H9 (cell line): ENCODE measurements at regions not wholly inside any gene's neighbourhood (a gene's known extent, or its start where the extent isn't known, plus 50 kb on each side); places are given as distances from the start of the nearest gene placed in this dataset.

ENCODE experiments used
- DNase-seq: peaks from one replicate; pipeline ENCODE4 v3.0.0-alpha.2; 2017
- H2AFZ ChIP-seq: one replicate; pipeline ENCODE4 v1.6.1; 2013; ENCODE audit warnings: mild to moderate bottlenecking, low read length, control low read depth, moderate library complexity
- H2AK5ac ChIP-seq: 2 replicates; pipeline ENCODE4 v1.6.1; 2013; ENCODE audit warnings: low read length, control low read depth, mixed read lengths; ENCODE audit not compliant: insufficient read length
- H2BK120ac ChIP-seq: one replicate; pipeline ENCODE4 v1.6.1; 2013; ENCODE audit warnings: low read depth, mild to moderate bottlenecking, low read length, control low read depth, inconsistent platforms; ENCODE audit not compliant: poor library complexity, severe bottlenecking
- H2BK12ac ChIP-seq: 2 replicates; pipeline ENCODE4 v1.6.1; 2013; ENCODE audit warnings: low read length, control low read depth, mixed read lengths, low read depth; ENCODE audit not compliant: insufficient read length
- H2BK15ac ChIP-seq: 2 replicates; pipeline ENCODE4 v1.6.1; 2013; ENCODE audit warnings: low read depth, low read length, control low read depth
- H2BK20ac ChIP-seq: one replicate; pipeline ENCODE4 v1.6.1; 2013; ENCODE audit warnings: low read depth, mild to moderate bottlenecking, low read length, control low read depth, inconsistent platforms; ENCODE audit not compliant: poor library complexity, severe bottlenecking
- H2BK5ac ChIP-seq: 2 replicates; pipeline ENCODE4 v1.6.1; 2013; ENCODE audit warnings: low read length, control low read depth, mixed read lengths; ENCODE audit not compliant: insufficient read length
- H3K14ac ChIP-seq: 2 replicates; pipeline ENCODE4 v1.6.1; 2013; ENCODE audit warnings: low read length, control low read depth; ENCODE audit not compliant: insufficient read depth
- H3K18ac ChIP-seq: 2 replicates; pipeline ENCODE4 v1.6.1; 2013; ENCODE audit warnings: low read depth, mild to moderate bottlenecking, mixed read lengths, low read length, control low read depth; ENCODE audit not compliant: insufficient read length
- H3K23ac ChIP-seq: 2 replicates; pipeline ENCODE4 v1.6.1; 2013; ENCODE audit warnings: low read length, control low read depth, mixed read lengths, low read depth; ENCODE audit not compliant: insufficient read length
- H3K23me2 ChIP-seq: 2 replicates; pipeline ENCODE4 v1.6.1; 2013; ENCODE audit warnings: low read depth, mild to moderate bottlenecking, mixed read lengths, low read length, control low read depth; ENCODE audit not compliant: insufficient read length, poor library complexity, severe bottlenecking
- H3K27ac ChIP-seq: 2 replicates; pipeline ENCODE4 v1.5.1; 2013; ENCODE audit warnings: low read length, control low read depth, mixed read lengths, low read depth; ENCODE audit not compliant: insufficient read length
- H3K27me3 ChIP-seq: 2 replicates; pipeline ENCODE4 v1.6.1; 2013; ENCODE audit warnings: low read length, control low read depth, inconsistent platforms; ENCODE audit not compliant: insufficient read depth
- H3K4ac ChIP-seq: 2 replicates; pipeline ENCODE4 v1.6.1; 2013; ENCODE audit warnings: low read depth, mild to moderate bottlenecking, control low read depth, inconsistent platforms, low read length, moderate library complexity
- H3K4me1 ChIP-seq: 2 replicates; pipeline ENCODE4 v1.6.1; 2013; ENCODE audit warnings: low read length, control low read depth, inconsistent platforms; ENCODE audit not compliant: insufficient read depth
- H3K4me2 ChIP-seq: 2 replicates; pipeline ENCODE4 v1.6.1; 2013; ENCODE audit warnings: low read length, control low read depth, mixed read lengths; ENCODE audit not compliant: insufficient read length, insufficient read depth
- H3K56ac ChIP-seq: 2 replicates; pipeline ENCODE4 v1.6.1; 2013; ENCODE audit warnings: low read depth, mild to moderate bottlenecking, mixed read lengths, low read length, control low read depth; ENCODE audit not compliant: insufficient read length
- H3K79me1 ChIP-seq: 2 replicates; pipeline ENCODE4 v1.6.1; 2013; ENCODE audit warnings: low read depth, mild to moderate bottlenecking, moderate library complexity, low read length, control low read depth, inconsistent platforms; ENCODE audit not compliant: insufficient read depth, poor library complexity, severe bottlenecking
- H3K79me2 ChIP-seq: 2 replicates; pipeline ENCODE4 v1.6.1; 2013; ENCODE audit warnings: low read length, control low read depth, inconsistent platforms; ENCODE audit not compliant: insufficient read depth
- H3K9ac ChIP-seq: 2 replicates; pipeline ENCODE4 v1.6.1; 2013; ENCODE audit warnings: low read length, control low read depth, mixed read lengths; ENCODE audit not compliant: insufficient read length; ENCODE audit errors: extremely low read depth
- H3K9me3 ChIP-seq: one replicate; pipeline ENCODE4 v1.6.1; 2013; ENCODE audit warnings: low read depth, low read length, inconsistent platforms; ENCODE audit not compliant: control insufficient read depth
- H3T11ph ChIP-seq: one replicate; pipeline ENCODE4 v1.6.1; 2013; ENCODE audit warnings: mild to moderate bottlenecking, low read length, control low read depth, inconsistent platforms
- H4K20me1 ChIP-seq: one replicate; pipeline ENCODE4 v1.6.1; 2013; ENCODE audit not compliant: control insufficient read depth, insufficient read length, insufficient read depth
- H4K5ac ChIP-seq: 2 replicates; pipeline ENCODE4 v1.6.1; 2013; ENCODE audit warnings: low read depth, mild to moderate bottlenecking, mixed read lengths, low read length, control low read depth; ENCODE audit not compliant: insufficient read length
- H4K8ac ChIP-seq: replicated peaks from 2 replicates; pipeline ENCODE4 v1.6.1; 2013; ENCODE audit warnings: low read length, control low read depth, mixed read lengths, low read depth; ENCODE audit not compliant: insufficient read length
- H4K91ac ChIP-seq: 2 replicates; pipeline ENCODE4 v1.6.1; 2013; ENCODE audit warnings: low read depth, mild to moderate bottlenecking, moderate library complexity, mixed read lengths, low read length, control low read depth; ENCODE audit not compliant: insufficient read length
- H3K27ac Mint-ChIP-seq, 3 experiments: 2 replicates in 2 of 3; 3 replicates in 1 of 3; pipeline ENCODE4 v1.8.0; 2020 to 2021; ENCODE audit warnings: mixed read lengths in 3 of 3, mild to moderate bottlenecking in 1 of 3, moderate library complexity in 1 of 3
- H3K27me3 Mint-ChIP-seq: 2 replicates; pipeline ENCODE4 v1.8.0; 2021; ENCODE audit warnings: low read depth, mild to moderate bottlenecking, moderate library complexity, mixed read lengths
- H3K36me3 Mint-ChIP-seq, 3 experiments: 2 replicates in 2 of 3; 3 replicates in 1 of 3; pipeline ENCODE4 v1.8.0; 2020 to 2021; ENCODE audit warnings: low read depth in 3 of 3, mixed read lengths in 3 of 3; ENCODE audit not compliant: insufficient read depth in 1 of 3
- H3K4me1 Mint-ChIP-seq, 2 experiments: 2 replicates each; pipeline ENCODE4 v1.8.0; 2020; ENCODE audit warnings: mixed read lengths in 2 of 2
- H3K4me3 Mint-ChIP-seq, 2 experiments: 2 replicates in 1 of 2; 3 replicates in 1 of 2; pipeline ENCODE4 v1.8.0; 2020 to 2021; ENCODE audit warnings: mild to moderate bottlenecking in 2 of 2, mixed read lengths in 2 of 2, moderate library complexity in 1 of 2
- H3K9me3 Mint-ChIP-seq, 2 experiments: 2 replicates in 1 of 2; 3 replicates in 1 of 2; pipeline ENCODE4 v1.8.0; 2020; ENCODE audit warnings: mild to moderate bottlenecking in 2 of 2, mixed read lengths in 2 of 2, moderate library complexity in 1 of 2
- WGBS: extraction: QIAGEN DNeasy Blood & Tissue Kit; methylation state at CpG from one replicate; pipeline ENCODE4 v1.1.7; 2013; ENCODE audit warnings: missing lambda C conversion rate, low lambda C conversion rate, mixed read lengths; ENCODE audit not compliant: insufficient read length; ENCODE audit errors: extremely low coverage; 5-methylcytosine and 5-hydroxymethylcytosine counted together
- TF ChIP-seq, protein P1 (sequence below): fragments of 200-600 bp; sonication (generic); conservative IDR thresholded peaks from 3 replicates; pipeline ENCODE4 v1.8.0; 2021; ENCODE audit warnings: antibody characterized with exemption, mild to moderate bottlenecking

DNA sequence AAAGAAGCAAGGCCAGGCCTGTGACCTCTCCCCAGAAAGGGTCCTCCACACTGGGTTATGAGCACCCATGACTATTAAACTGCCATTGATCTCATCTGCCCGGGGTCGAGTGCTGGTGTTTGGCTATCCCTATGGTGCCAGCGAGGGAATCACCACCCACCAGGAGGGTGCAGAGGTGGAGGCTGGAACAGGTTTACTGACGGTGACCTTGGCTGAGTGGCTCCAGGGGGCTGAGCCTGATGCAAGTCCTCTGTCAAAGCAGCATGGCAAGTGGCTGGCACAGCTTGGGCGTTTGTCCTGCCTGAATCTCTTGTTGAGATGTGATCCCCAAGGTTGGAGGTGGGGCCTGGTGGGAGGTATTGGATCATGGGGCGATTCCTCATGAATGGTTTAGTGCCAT, 196.4 kb upstream of the HDAC4 start:
- Histone ChIP-seq H2BK12ac (no peak overlapping the region), H3K4me2 (no peak overlapping the region), H3K23me2 (no peaks in the 10 kb centered on the region), H3K9me3 (no peaks in the 10 kb centered on the region), H3K56ac (no peak overlapping the region), H3K4ac (no peak overlapping the region), H3K79me2 (no peaks in the 10 kb centered on the region), H2BK5ac (no peak overlapping the region), H3T11ph (no peak overlapping the region), H2BK15ac (no peak overlapping the region), H3K23ac (no peak overlapping the region), H2BK120ac (no peak overlapping the region), H4K8ac (no peak overlapping the region), H2AFZ (no peak overlapping the region), H2BK20ac (no peak overlapping the region), H3K14ac (no peak overlapping the region), H3K18ac (no peak overlapping the region), H4K91ac (no peak overlapping the region), H3K27me3 (no peaks in the 10 kb centered on the region), H3K27ac (no peak overlapping the region), H4K5ac (no peak overlapping the region), H2AK5ac (no peak overlapping the region), H3K9ac (no peak overlapping the region), H3K79me1 (no peaks in the 10 kb centered on the region), H4K20me1 (no peaks in the 10 kb centered on the region), H3K4me1 (no peaks in the 10 kb centered on the region)
- WGBS, result no CpG with 5 or more reads among the region's 6 CpGs
- peaks cover 29% of the 10 kb centered on the region for H3K27me3 Mint-ChIP-seq
- peak; percentile 14 for DNase-seq
- H3K27ac Mint-ChIP-seq, result no peak overlapping the region; a peak in 1 of 7 replicates
- peaks cover 19 to 21% of the 10 kb centered on the region in 2 experiments for H3K4me1 Mint-ChIP-seq
- peaks cover 0 to 6% (median 2%) of the 10 kb centered on the region in 3 experiments; a peak in 3 of 7 replicates for H3K36me3 Mint-ChIP-seq
- no peak overlapping the region for H3K4me3 Mint-ChIP-seq
- peaks cover 6 to 13% of the 10 kb centered on the region in 2 experiments for H3K9me3 Mint-ChIP-seq
- TF ChIP-seq, protein P1, sequence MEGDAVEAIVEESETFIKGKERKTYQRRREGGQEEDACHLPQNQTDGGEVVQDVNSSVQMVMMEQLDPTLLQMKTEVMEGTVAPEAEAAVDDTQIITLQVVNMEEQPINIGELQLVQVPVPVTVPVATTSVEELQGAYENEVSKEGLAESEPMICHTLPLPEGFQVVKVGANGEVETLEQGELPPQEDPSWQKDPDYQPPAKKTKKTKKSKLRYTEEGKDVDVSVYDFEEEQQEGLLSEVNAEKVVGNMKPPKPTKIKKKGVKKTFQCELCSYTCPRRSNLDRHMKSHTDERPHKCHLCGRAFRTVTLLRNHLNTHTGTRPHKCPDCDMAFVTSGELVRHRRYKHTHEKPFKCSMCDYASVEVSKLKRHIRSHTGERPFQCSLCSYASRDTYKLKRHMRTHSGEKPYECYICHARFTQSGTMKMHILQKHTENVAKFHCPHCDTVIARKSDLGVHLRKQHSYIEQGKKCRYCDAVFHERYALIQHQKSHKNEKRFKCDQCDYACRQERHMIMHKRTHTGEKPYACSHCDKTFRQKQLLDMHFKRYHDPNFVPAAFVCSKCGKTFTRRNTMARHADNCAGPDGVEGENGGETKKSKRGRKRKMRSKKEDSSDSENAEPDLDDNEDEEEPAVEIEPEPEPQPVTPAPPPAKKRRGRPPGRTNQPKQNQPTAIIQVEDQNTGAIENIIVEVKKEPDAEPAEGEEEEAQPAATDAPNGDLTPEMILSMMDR, result no peak
